ENCODE measurements at regions not wholly inside any gene's neighbourhood (a gene's known extent, or its start where the extent isn't known, plus 50 kb on each side); places are given as distances from the start of the nearest gene placed in this dataset.

- TF ChIP-seq ZNF529 (tag by site-specific recombination; IDR thresholded peaks at IDR 0.05; ENCODE audit: insufficient replicate concordance) = no peak
- TF ChIP-seq ZNF341 (tag by site-specific recombination; IDR thresholded peaks at IDR 0.05; ENCODE audit: low read depth) = no peak
Measured at GRCh38 chr14:47857646-47858045, 182.2 kb upstream of the MDGA2 start.
